Pancreas (tissue), 10 donors: ENCODE measurements at regions not wholly inside any gene's neighbourhood (a gene's known extent, or its start where the extent isn't known, plus 50 kb on each side); places are given as distances from the start of the nearest gene placed in this dataset.

Experiments
- ATAC-seq, 4 donors: fragments of 200-7000 bp; cut with Tn5 transposase; one replicate each; pipeline versions ENCODE4 v1.8.0 to v1.9.1; 2020; ENCODE audit warnings: mild to moderate bottlenecking in 4 of 4, moderate library complexity in 4 of 4
- DNase-seq, 6 donors: peaks; one replicate each; pipeline ENCODE4 v3.0.0-alpha.2; 2020
- FAIRE-seq: peaks from 2 replicates; lab custom pipeline; 2012; peaks lifted over from hg19 to GRCh38; lab: Jason Lieb, UNC
- H3K27ac ChIP-seq, 4 donors: fragments of 200-600 bp; sonication (generic); 1 replicate in 3 of 4; 2 replicates in 1 of 4; pipeline versions ENCODE4 v1.5.0 to v1.8.0; 2020
- H3K27me3 ChIP-seq, 4 donors: fragments of 200-600 bp; one replicate each; pipeline ENCODE4 v1.8.0; 2021
- H3K36me3 ChIP-seq, 3 donors: fragments of 200-600 bp; sonication (generic) in 1 of 3; one replicate each; pipeline versions ENCODE4 v1.5.0 to v1.8.0; 2020 to 2021
- H3K4me1 ChIP-seq, 3 donors: fragments of 200-600 bp; one replicate each; pipeline ENCODE4 v1.8.0; 2021
- H3K4me3 ChIP-seq, 4 donors: fragments of 200-600 bp; sonication (generic) in 2 of 4; one replicate each; pipeline versions ENCODE4 v1.5.0 to v1.8.0; 2020 to 2021
- H3K9me3 ChIP-seq, 4 donors: fragments of 200-600 bp; one replicate each; pipeline ENCODE4 v1.8.0; 2021
- CTCF ChIP-seq, 4 donors: fragments of 200-600 bp; sonication (generic) in 3 of 4; IDR thresholded peaks; one replicate each; pipeline versions ENCODE4 v1.5.0 to v1.8.0; 2021; ENCODE audit warnings: antibody characterized with exemption in 4 of 4
- WGBS, 2 donors: extraction: QIAGEN DNeasy Blood & Tissue Kit; methylation state at CpG; one replicate each; pipeline ENCODE4 v1.1.7; 2013; 5-methylcytosine and 5-hydroxymethylcytosine counted together
- intact Hi-C, 3 donors: fragments of 100-400 bp; cut with DNase I; formaldehyde crosslinking; loops; one replicate each; pipeline versions ENCODE4 v1.11.1 to v1.14.2; 2022
- donor health status: healthy with polysubstance abuse.
- donor health status: DM: no; HTN: no; CAD: no; lungs with moderate emphysema.
- donor health status: DM: no; HTN: no; CAD: no.
- donor health status: control.
- donor health status: control.
- donor health status: Bipolar disorder and iron deficiency.
- donor health status: DM: yes; HTN: yes; CAD: no.
- donor health status: DM: no; HTN: no; CAD: no.
- donor health status: DM: no; HTN: no; CAD: no.
- donor health status: DM: yes; HTN: yes; CAD: no.

GRCh38 chr4:173782660-173783059 is 252.6 kb upstream of the HAND2 start:
- intact Hi-C loops, result no loop called here
- WGBS, 2 donors, result 30 to 47% methylated on average over 2 of the region's 2 CpGs
- no peaks in the 10 kb centered on the region for H3K36me3 ChIP-seq
- no peaks in the 10 kb centered on the region for H3K4me1 ChIP-seq
- ATAC-seq, result no peak
- H3K27ac ChIP-seq, result no peak overlapping the region
- no peak for DNase-seq
- no peaks in the 10 kb centered on the region for H3K27me3 ChIP-seq
- TF ChIP-seq CTCF (IDR thresholded peaks at IDR 0.05), result no peak
- no peak overlapping the region for H3K4me3 ChIP-seq
- FAIRE-seq, result no peak
- no peaks in the 10 kb centered on the region for H3K9me3 ChIP-seq

GRCh38 chr4:173777921-173778320 is 247.9 kb upstream of the HAND2 start:
- Histone ChIP-seq H3K9me3 (no peaks in the 10 kb centered on the region), H3K27me3 (no peaks in the 10 kb centered on the region), H3K27ac (no peak overlapping the region), H3K36me3 (no peaks in the 10 kb centered on the region), H3K4me3 (no peak overlapping the region), H3K4me1 (no peaks in the 10 kb centered on the region)
- no peak for FAIRE-seq
- TF ChIP-seq CTCF (IDR thresholded peaks at IDR 0.05), result no peak
- 65 to 67% methylated on average over 2 of the region's 2 CpGs for WGBS, 2 donors
- no peak for ATAC-seq
- intact Hi-C loops, result no loop called here
- DNase-seq, result no peak

- H3K4me1 ChIP-seq, result no peaks in the 10 kb centered on the region
- ATAC-seq, result no peak
- 73 to 82% methylated on average over 4 of the region's 4 CpGs for WGBS, 2 donors
- intact Hi-C loops, result no loop called here
- DNase-seq, result no peak
- TF ChIP-seq CTCF (IDR thresholded peaks at IDR 0.05), result no peak
- no peaks in the 10 kb centered on the region for H3K27me3 ChIP-seq
- no peak for FAIRE-seq
- no peaks in the 10 kb centered on the region for H3K9me3 ChIP-seq
- no peak overlapping the region for H3K4me3 ChIP-seq
- no peak overlapping the region for H3K27ac ChIP-seq
- no peaks in the 10 kb centered on the region for H3K36me3 ChIP-seq
Observed at GRCh38 chr4:173777421-173777820, 247.4 kb upstream of the HAND2 start.

GRCh38 chr4:173769568-173769967 is 239.5 kb upstream of the HAND2 start:
- Histone ChIP-seq H3K27me3 (no peaks in the 10 kb centered on the region), H3K9me3 (no peaks in the 10 kb centered on the region), H3K36me3 (no peaks in the 10 kb centered on the region), H3K4me1 (no peaks in the 10 kb centered on the region), H3K4me3 (no peak overlapping the region), H3K27ac (no peak overlapping the region)
- DNase-seq, result no peak
- WGBS, 2 donors, result 69 to 79% methylated on average over 1 of the region's 1 CpG
- no peak for ATAC-seq
- FAIRE-seq, result no peak
- TF ChIP-seq CTCF (IDR thresholded peaks at IDR 0.05), result no peak
- intact Hi-C loops, result no loop called here

GRCh38 chr4:173767650-173768049 is 237.6 kb upstream of the HAND2 start:
- Histone ChIP-seq H3K4me3 (no peak overlapping the region), H3K27me3 (no peaks in the 10 kb centered on the region), H3K9me3 (no peaks in the 10 kb centered on the region), H3K36me3 (no peaks in the 10 kb centered on the region), H3K4me1 (no peaks in the 10 kb centered on the region), H3K27ac (no peak overlapping the region)
- FAIRE-seq, result no peak
- no peak for ATAC-seq
- intact Hi-C loops, result no loop called here
- DNase-seq, result no peak
- 54 to 71% methylated on average over 5 of the region's 5 CpGs for WGBS, 2 donors
- no peak for TF ChIP-seq CTCF (IDR thresholded peaks at IDR 0.05)
